Epithelial cell of prostate (primary cell): ENCODE measurements at regions not wholly inside any gene's neighbourhood (a gene's known extent, or its start where the extent isn't known, plus 50 kb on each side); places are given as distances from the start of the nearest gene placed in this dataset.

ENCODE experiments used
- DNase-seq: peaks from one replicate; pipeline ENCODE4 v3.0.0-alpha.2; 2011; ENCODE audit warnings: low read depth, low spot score
- H3K27ac ChIP-seq: fragments of 450-650 bp; 2 replicates; pipeline ENCODE4 v1.5.1; 2017; ENCODE audit warnings: mild to moderate bottlenecking

GRCh38 chr2:34031097-34031496 is 432.0 kb upstream of the FAM98A start:
- no peak overlapping the region for H3K27ac ChIP-seq
- DNase-seq: no peak

- no peak overlapping the region for H3K27ac ChIP-seq
- no peak for DNase-seq
Measured at GRCh38 chr2:34030273-34030672, 431.2 kb upstream of the FAM98A start.

- H3K27ac ChIP-seq: no peak overlapping the region
- no peak for DNase-seq
Measured at GRCh38 chr2:34029073-34029472, 430.0 kb upstream of the FAM98A start.

GRCh38 chr2:34025196-34025595 is 426.1 kb upstream of the FAM98A start:
- no peak overlapping the region for H3K27ac ChIP-seq
- no peak for DNase-seq

GRCh38 chr2:34012715-34013302 is 413.7 kb upstream of the FAM98A start:
- no peak overlapping the region for H3K27ac ChIP-seq
- DNase-seq: peak; percentile 14

- DNase-seq: no peak
- no peak overlapping the region for H3K27ac ChIP-seq
Measured at GRCh38 chr2:34011684-34012083, 412.6 kb upstream of the FAM98A start.

GRCh38 chr2:34005901-34006300 is 406.8 kb upstream of the FAM98A start:
- no peak overlapping the region for H3K27ac ChIP-seq
- no peak for DNase-seq

GRCh38 chr2:34004936-34005335 is 405.8 kb upstream of the FAM98A start:
- H3K27ac ChIP-seq: no peak overlapping the region

GRCh38 chr2:34003795-34004194 is 404.7 kb upstream of the FAM98A start:
- no peak overlapping the region for H3K27ac ChIP-seq
- no peak for DNase-seq

More at GRCh38 chr2:34004936-34005335, 405.8 kb upstream of the FAM98A start:
- no peak for DNase-seq

GRCh38 chr2:34001557-34001956 is 402.5 kb upstream of the FAM98A start:
- DNase-seq: no peak
- no peak overlapping the region for H3K27ac ChIP-seq

GRCh38 chr2:33984131-33984530 is 385.0 kb upstream of the FAM98A start:
- no peak overlapping the region for H3K27ac ChIP-seq
- no peak for DNase-seq

- H3K27ac ChIP-seq: no peak overlapping the region
- no peak for DNase-seq
Measured at GRCh38 chr2:33978471-33978870, 379.4 kb upstream of the FAM98A start.

GRCh38 chr2:33975498-33975897 is 376.4 kb upstream of the FAM98A start:
- DNase-seq: no peak
- no peak overlapping the region for H3K27ac ChIP-seq

- no peak overlapping the region for H3K27ac ChIP-seq
Measured at GRCh38 chr2:33967103-33967502, 368.0 kb upstream of the FAM98A start.

GRCh38 chr2:33958591-33958990 is 359.5 kb upstream of the FAM98A start:
- DNase-seq: no peak
- H3K27ac ChIP-seq: no peak overlapping the region

More at GRCh38 chr2:33967103-33967502, 368.0 kb upstream of the FAM98A start:
- DNase-seq: no peak

- DNase-seq: no peak
- H3K27ac ChIP-seq: no peak overlapping the region
Measured at GRCh38 chr2:33949371-33949770, 350.3 kb upstream of the FAM98A start.

- DNase-seq: no peak
Measured at GRCh38 chr2:33946193-33946592, 347.1 kb upstream of the FAM98A start.

GRCh38 chr2:33933203-33933602 is 334.1 kb upstream of the FAM98A start:
- DNase-seq: no peak
- H3K27ac ChIP-seq: no peak overlapping the region

More at GRCh38 chr2:33946193-33946592, 347.1 kb upstream of the FAM98A start:
- no peak overlapping the region for H3K27ac ChIP-seq

- no peak for DNase-seq
- H3K27ac ChIP-seq: no peak overlapping the region
Measured at GRCh38 chr2:33931164-33931563, 332.1 kb upstream of the FAM98A start.

- no peak overlapping the region for H3K27ac ChIP-seq
- DNase-seq: no peak
Measured at GRCh38 chr2:33929467-33929866, 330.4 kb upstream of the FAM98A start.

- no peak overlapping the region for H3K27ac ChIP-seq
- no peak for DNase-seq
Measured at GRCh38 chr2:33927756-33928155, 328.7 kb upstream of the FAM98A start.

- H3K27ac ChIP-seq: no peak overlapping the region
- DNase-seq: no peak
Measured at GRCh38 chr2:33925311-33925710, 326.2 kb upstream of the FAM98A start.
